Astrocyte (in vitro differentiated cells and primary cell): ENCODE measurements at regions not wholly inside any gene's neighbourhood (a gene's known extent, or its start where the extent isn't known, plus 50 kb on each side); places are given as distances from the start of the nearest gene placed in this dataset.

Experiments used
- DNase-seq: peaks from one replicate; pipeline ENCODE4 v3.0.0-alpha.2; 2010; ENCODE audit warnings: low read depth
- FAIRE-seq: peaks from 2 replicates; lab custom pipeline; 2011; peaks lifted over from hg19 to GRCh38; lab: Jason Lieb, UNC
- H2AFZ ChIP-seq: 2 replicates; pipeline ENCODE4 v1.6.0; 2012; ENCODE audit warnings: low read depth, low read length, inconsistent platforms
- H3K27ac ChIP-seq: 2 replicates; pipeline ENCODE4 v1.5.1; 2011; ENCODE audit warnings: low read depth, low read length, inconsistent platforms
- H3K27me3 ChIP-seq: 2 replicates; pipeline ENCODE4 v1.6.0; 2011; ENCODE audit warnings: low read length, inconsistent platforms; ENCODE audit not compliant: insufficient read depth
- H3K36me3 ChIP-seq: 2 replicates; pipeline ENCODE4 v1.5.1; 2011; ENCODE audit warnings: low read length, inconsistent platforms; ENCODE audit not compliant: insufficient read depth
- H3K4me1 ChIP-seq: 2 replicates; pipeline ENCODE4 v1.5.1; 2011; ENCODE audit warnings: low read length, inconsistent platforms; ENCODE audit not compliant: insufficient read depth
- H3K4me2 ChIP-seq: 2 replicates; pipeline ENCODE4 v1.6.0; 2012; ENCODE audit warnings: low read length, inconsistent platforms
- H3K4me3 ChIP-seq: 2 replicates; pipeline ENCODE4 v1.5.1; 2011; ENCODE audit warnings: low read depth, mild to moderate bottlenecking, low read length, inconsistent platforms; ENCODE audit not compliant: insufficient read depth
- H3K79me2 ChIP-seq: 2 replicates; pipeline ENCODE4 v1.6.0; 2012; ENCODE audit warnings: mild to moderate bottlenecking, low read length, inconsistent platforms; ENCODE audit not compliant: insufficient read depth
- H3K9ac ChIP-seq: 2 replicates; pipeline ENCODE4 v1.6.0; 2012; ENCODE audit warnings: mild to moderate bottlenecking, low read length, inconsistent platforms
- H3K9me3 ChIP-seq: 2 replicates; pipeline ENCODE4 v1.5.1; 2012; ENCODE audit warnings: low read depth, mild to moderate bottlenecking, low read length, inconsistent platforms; ENCODE audit not compliant: insufficient read depth
- H4K20me1 ChIP-seq: 2 replicates; pipeline ENCODE4 v1.6.0; 2012; ENCODE audit warnings: low read length, inconsistent platforms; ENCODE audit not compliant: insufficient read depth
- H3K27ac Mint-ChIP-seq: one replicate; pipeline ENCODE4 v1.8.0; 2021; ENCODE audit warnings: mild to moderate bottlenecking, mixed read lengths; ENCODE audit not compliant: unreplicated experiment
- H3K27me3 Mint-ChIP-seq: one replicate; pipeline ENCODE4 v1.8.0; 2021; ENCODE audit warnings: low read depth, mixed read lengths; ENCODE audit not compliant: unreplicated experiment
- H3K36me3 Mint-ChIP-seq: one replicate; pipeline ENCODE4 v1.8.0; 2021; ENCODE audit warnings: low read depth, mixed read lengths; ENCODE audit not compliant: unreplicated experiment
- H3K4me1 Mint-ChIP-seq: one replicate; pipeline ENCODE4 v1.8.0; 2021; ENCODE audit warnings: low read depth, mixed read lengths; ENCODE audit not compliant: unreplicated experiment
- H3K4me3 Mint-ChIP-seq: one replicate; pipeline ENCODE4 v1.8.0; 2021; ENCODE audit warnings: mild to moderate bottlenecking, moderate library complexity, mixed read lengths; ENCODE audit not compliant: unreplicated experiment
- H3K9me3 Mint-ChIP-seq: one replicate; pipeline ENCODE4 v1.8.0; 2021; ENCODE audit warnings: mild to moderate bottlenecking, mixed read lengths; ENCODE audit not compliant: unreplicated experiment
- CTCF ChIP-seq: IDR thresholded peaks from 2 replicates; pipeline ENCODE4 v1.5.1; 2011; ENCODE audit warnings: low read depth, mild to moderate bottlenecking, inconsistent platforms, low read length, moderate library complexity; ENCODE audit not compliant: insufficient read depth
- EZH2 ChIP-seq: IDR thresholded peaks from 2 replicates; pipeline ENCODE4 v1.6.1; 2012; ENCODE audit warnings: mild to moderate bottlenecking, low read length, inconsistent platforms; ENCODE audit not compliant: insufficient read depth

GRCh38 chr3:113129168-113129567, 82.2 kb upstream of the BOC start:
- no peak for TF ChIP-seq CTCF
- no peak for TF ChIP-seq EZH2
- FAIRE-seq = no peak

GRCh38 chr3:113132571-113132996, 78.8 kb upstream of the BOC start:
- H3K9me3 Mint-ChIP-seq = no peaks in the 10 kb centered on the region
- FAIRE-seq (peak; percentile 64), DNase-seq (peak; percentile 94)
- Histone ChIP-seq H3K4me1 (peaks cover 4% of the 10 kb centered on the region), H3K27me3 (no peaks in the 10 kb centered on the region), H3K27ac (no peak overlapping the region), H3K36me3 (no peaks in the 10 kb centered on the region), H2AFZ (no peak overlapping the region), H3K79me2 (no peaks in the 10 kb centered on the region), H3K4me2 (no peak overlapping the region), H3K4me3 (no peak overlapping the region), H4K20me1 (no peaks in the 10 kb centered on the region), H3K9me3 (no peaks in the 10 kb centered on the region), H3K9ac (no peak overlapping the region)
- TF ChIP-seq CTCF = no peak
- TF ChIP-seq EZH2 = no peak
- no peak overlapping the region for H3K4me3 Mint-ChIP-seq
- H3K27me3 Mint-ChIP-seq = no peaks in the 10 kb centered on the region
- H3K36me3 Mint-ChIP-seq = no peaks in the 10 kb centered on the region
- peaks cover 23% of the 10 kb centered on the region for H3K4me1 Mint-ChIP-seq
- no peak overlapping the region for H3K27ac Mint-ChIP-seq

More at GRCh38 chr3:113129168-113129567, 82.2 kb upstream of the BOC start:
- Mint-ChIP-seq H3K27ac (no peak overlapping the region), H3K9me3 (peaks cover 1% of the 10 kb centered on the region), H3K27me3 (peaks cover 1% of the 10 kb centered on the region), H3K36me3 (no peaks in the 10 kb centered on the region), H3K4me1 (peaks cover 28% of the 10 kb centered on the region), H3K4me3 (no peak overlapping the region)
- no peak overlapping the region for H3K9ac ChIP-seq
- DNase-seq = no peak
- no peaks in the 10 kb centered on the region for H3K36me3 ChIP-seq
- no peak overlapping the region for H3K27ac ChIP-seq
- H3K9me3 ChIP-seq = no peaks in the 10 kb centered on the region
- no peak overlapping the region for H2AFZ ChIP-seq
- H4K20me1 ChIP-seq = no peaks in the 10 kb centered on the region
- no peak overlapping the region for H3K4me3 ChIP-seq
- no peaks in the 10 kb centered on the region for H3K79me2 ChIP-seq
- no peak overlapping the region for H3K4me2 ChIP-seq
- no peaks in the 10 kb centered on the region for H3K27me3 ChIP-seq
- H3K4me1 ChIP-seq = peaks cover 4% of the 10 kb centered on the region

- Histone ChIP-seq H3K27ac (no peak overlapping the region), H3K9ac (no peak overlapping the region), H3K9me3 (no peaks in the 10 kb centered on the region), H3K36me3 (no peaks in the 10 kb centered on the region), H4K20me1 (no peaks in the 10 kb centered on the region), H3K4me1 (peaks cover 4% of the 10 kb centered on the region), H3K4me3 (no peak overlapping the region), H2AFZ (no peak overlapping the region), H3K79me2 (no peaks in the 10 kb centered on the region), H3K27me3 (no peaks in the 10 kb centered on the region), H3K4me2 (no peak overlapping the region)
- H3K4me1 Mint-ChIP-seq = peaks cover 18% of the 10 kb centered on the region
- FAIRE-seq (no peak), DNase-seq (no peak)
- no peaks in the 10 kb centered on the region for H3K36me3 Mint-ChIP-seq
- TF ChIP-seq CTCF (no peak), EZH2 (no peak)
- no peak overlapping the region for H3K27ac Mint-ChIP-seq
- no peaks in the 10 kb centered on the region for H3K27me3 Mint-ChIP-seq
- H3K9me3 Mint-ChIP-seq = no peaks in the 10 kb centered on the region
- H3K4me3 Mint-ChIP-seq = no peak overlapping the region
Measured at GRCh38 chr3:113133140-113133539, 78.2 kb upstream of the BOC start.
